Mesothelial cell of epicardium (in vitro differentiated cells): ENCODE measurements at regions not wholly inside any gene's neighbourhood (a gene's known extent, or its start where the extent isn't known, plus 50 kb on each side); places are given as distances from the start of the nearest gene placed in this dataset.

ENCODE experiments used
- DNase-seq, 2 experiments: peaks; one replicate each; pipeline ENCODE4 v3.0.0; 2021; ENCODE audit warnings: low spot score in 2 of 2; ENCODE audit not compliant: unreplicated experiment in 2 of 2
- H3K27ac Mint-ChIP-seq: 2 replicates; pipeline ENCODE4 v1.8.0; 2021; ENCODE audit warnings: mixed read lengths
- H3K27me3 Mint-ChIP-seq: 2 replicates; pipeline ENCODE4 v1.8.0; 2021; ENCODE audit warnings: low read depth, mixed read lengths
- H3K36me3 Mint-ChIP-seq: 2 replicates; pipeline ENCODE4 v1.8.0; 2021; ENCODE audit warnings: mixed read lengths
- H3K4me1 Mint-ChIP-seq: 2 replicates; pipeline ENCODE4 v1.8.0; 2021; ENCODE audit warnings: mixed read lengths
- H3K4me3 Mint-ChIP-seq: 2 replicates; pipeline ENCODE4 v1.8.0; 2021; ENCODE audit warnings: mild to moderate bottlenecking, moderate library complexity, mixed read lengths
- H3K9me3 Mint-ChIP-seq: 2 replicates; pipeline ENCODE4 v1.8.0; 2021; ENCODE audit warnings: mixed read lengths
- CTCF ChIP-seq: fragments of 200-600 bp; sonication (generic); IDR thresholded peaks from one replicate; pipeline ENCODE4 v1.5.0; 2021; ENCODE audit warnings: antibody characterized with exemption; ENCODE audit not compliant: unreplicated experiment

GRCh38 chr2:195406886-195407603 lies 250.0 kb upstream of the SLC39A10 start:
- Mint-ChIP-seq H3K27me3 (no peaks in the 10 kb centered on the region), H3K27ac (no peak overlapping the region), H3K9me3 (peaks cover 6% of the 10 kb centered on the region), H3K4me3 (no peak overlapping the region), H3K4me1 (peaks cover 7% of the 10 kb centered on the region), H3K36me3 (no peaks in the 10 kb centered on the region)
- TF ChIP-seq CTCF = no peak
- no peak for DNase-seq

DNA sequence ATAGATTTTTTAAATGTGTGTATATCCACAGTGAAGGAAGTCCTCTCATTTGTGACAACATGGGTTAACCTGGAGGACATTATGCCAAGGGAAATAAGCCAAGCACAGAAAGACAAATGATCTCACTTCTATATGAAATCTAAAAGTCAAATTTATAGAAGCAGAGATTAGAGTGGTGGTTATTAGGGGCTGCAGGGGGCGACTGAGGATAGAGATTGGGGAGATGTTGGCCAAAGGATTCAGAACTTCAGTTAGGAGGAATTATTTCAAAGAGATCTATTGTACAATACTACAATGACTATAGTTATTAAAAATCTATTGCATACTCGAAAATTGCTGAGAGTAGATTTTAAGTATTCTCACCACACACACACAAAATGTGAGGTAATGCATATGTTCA lies 252.4 kb upstream of the SLC39A10 start:
- TF ChIP-seq CTCF = no peak
- DNase-seq = no peak
- no peak overlapping the region for H3K27ac Mint-ChIP-seq

GRCh38 chr2:195396479-195396878 lies 260.5 kb upstream of the SLC39A10 start:
- H3K36me3 Mint-ChIP-seq = no peaks in the 10 kb centered on the region
- H3K4me1 Mint-ChIP-seq = peaks cover 14% of the 10 kb centered on the region
- no peak overlapping the region for H3K4me3 Mint-ChIP-seq
- no peaks in the 10 kb centered on the region for H3K27me3 Mint-ChIP-seq
- TF ChIP-seq CTCF = no peak
- H3K27ac Mint-ChIP-seq = no peak overlapping the region
- no peak for DNase-seq
- H3K9me3 Mint-ChIP-seq = no peaks in the 10 kb centered on the region

More for the DNA sequence above, 252.4 kb upstream of the SLC39A10 start:
- Mint-ChIP-seq H3K36me3 (no peaks in the 10 kb centered on the region), H3K27me3 (no peaks in the 10 kb centered on the region), H3K9me3 (peaks cover 6% of the 10 kb centered on the region), H3K4me3 (no peak overlapping the region), H3K4me1 (peaks cover 5% of the 10 kb centered on the region)

DNA sequence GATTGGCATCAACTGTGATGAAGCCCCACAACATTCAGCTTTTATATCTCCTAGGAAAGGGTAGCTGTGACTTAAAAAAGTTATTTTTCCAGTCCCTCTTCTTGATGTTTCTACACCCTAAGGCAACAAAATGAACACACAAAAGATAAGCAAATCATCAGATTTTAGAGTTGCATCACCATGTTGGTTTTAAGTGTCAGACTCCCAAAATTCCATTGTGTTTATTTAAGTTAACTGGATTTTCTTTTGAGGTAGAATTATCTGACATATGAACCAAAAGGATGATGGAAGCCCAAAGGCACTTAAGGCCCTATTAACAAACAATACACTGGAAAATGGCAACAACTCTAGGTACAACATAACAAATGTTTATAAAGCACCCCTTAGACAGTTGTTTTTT lies 261.7 kb upstream of the SLC39A10 start:
- no peak for TF ChIP-seq CTCF
- no peak for DNase-seq
- Mint-ChIP-seq H3K36me3 (no peaks in the 10 kb centered on the region), H3K27ac (no peak overlapping the region), H3K9me3 (no peaks in the 10 kb centered on the region), H3K4me1 (peaks cover 14% of the 10 kb centered on the region), H3K27me3 (no peaks in the 10 kb centered on the region), H3K4me3 (no peak overlapping the region)

GRCh38 chr2:195392446-195393336 lies 264.3 kb upstream of the SLC39A10 start:
- no peaks in the 10 kb centered on the region for H3K27me3 Mint-ChIP-seq
- H3K4me1 Mint-ChIP-seq = peaks cover 8% of the 10 kb centered on the region
- TF ChIP-seq CTCF = no peak
- H3K9me3 Mint-ChIP-seq = peaks cover 6% of the 10 kb centered on the region
- H3K27ac Mint-ChIP-seq = no peak overlapping the region
- DNase-seq = no peak
- H3K36me3 Mint-ChIP-seq = no peaks in the 10 kb centered on the region
- no peak overlapping the region for H3K4me3 Mint-ChIP-seq
